ENCODE measurements at regions not wholly inside any gene's neighbourhood (a gene's known extent, or its start where the extent isn't known, plus 50 kb on each side); places are given as distances from the start of the nearest gene placed in this dataset.
A peak's percentile ranks its signal among the peaks of the same experiment; 100 is the strongest.

DNA sequence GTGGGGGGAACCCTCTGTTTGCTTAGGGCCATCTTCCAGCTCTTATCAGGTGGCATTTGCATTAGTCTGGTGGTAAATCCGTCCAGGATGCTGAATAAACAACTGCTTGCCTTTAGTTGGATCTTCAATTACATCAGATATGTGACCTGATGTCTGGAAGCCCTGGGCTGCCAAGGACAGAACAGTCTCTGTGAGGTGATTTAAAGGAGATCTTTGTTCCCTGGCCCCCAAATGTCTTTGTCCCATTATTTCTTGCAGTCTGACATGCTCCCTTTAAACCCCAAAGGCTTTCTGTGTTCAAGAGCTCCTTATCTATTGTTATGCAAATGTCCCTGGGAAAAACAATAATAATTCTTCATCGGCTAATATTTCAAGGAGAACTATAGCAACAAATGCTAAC is 84.6 kb upstream of the SPTLC3 start:
- no peak overlapping the region for H3K4me3 ChIP-seq (ENCODE audit: control insufficient read depth, low read depth, low read length)
- TF ChIP-seq CTCF (conservative IDR thresholded peaks at IDR 0.05; ENCODE audit: control insufficient read depth, insufficient read depth, low read depth, low read length): no peak
- no peak for DNase-seq (ENCODE audit: low read depth)

GRCh38 chr20:12925210-12925755 is 83.5 kb upstream of the SPTLC3 start:
- no peak overlapping the region for H3K4me3 ChIP-seq (ENCODE audit: control insufficient read depth, low read depth, low read length)
- DNase-seq (ENCODE audit: low read depth): peak; percentile 85
- TF ChIP-seq CTCF (conservative IDR thresholded peaks at IDR 0.05; ENCODE audit: control insufficient read depth, insufficient read depth, low read depth, low read length): peak; percentile 98

DNA sequence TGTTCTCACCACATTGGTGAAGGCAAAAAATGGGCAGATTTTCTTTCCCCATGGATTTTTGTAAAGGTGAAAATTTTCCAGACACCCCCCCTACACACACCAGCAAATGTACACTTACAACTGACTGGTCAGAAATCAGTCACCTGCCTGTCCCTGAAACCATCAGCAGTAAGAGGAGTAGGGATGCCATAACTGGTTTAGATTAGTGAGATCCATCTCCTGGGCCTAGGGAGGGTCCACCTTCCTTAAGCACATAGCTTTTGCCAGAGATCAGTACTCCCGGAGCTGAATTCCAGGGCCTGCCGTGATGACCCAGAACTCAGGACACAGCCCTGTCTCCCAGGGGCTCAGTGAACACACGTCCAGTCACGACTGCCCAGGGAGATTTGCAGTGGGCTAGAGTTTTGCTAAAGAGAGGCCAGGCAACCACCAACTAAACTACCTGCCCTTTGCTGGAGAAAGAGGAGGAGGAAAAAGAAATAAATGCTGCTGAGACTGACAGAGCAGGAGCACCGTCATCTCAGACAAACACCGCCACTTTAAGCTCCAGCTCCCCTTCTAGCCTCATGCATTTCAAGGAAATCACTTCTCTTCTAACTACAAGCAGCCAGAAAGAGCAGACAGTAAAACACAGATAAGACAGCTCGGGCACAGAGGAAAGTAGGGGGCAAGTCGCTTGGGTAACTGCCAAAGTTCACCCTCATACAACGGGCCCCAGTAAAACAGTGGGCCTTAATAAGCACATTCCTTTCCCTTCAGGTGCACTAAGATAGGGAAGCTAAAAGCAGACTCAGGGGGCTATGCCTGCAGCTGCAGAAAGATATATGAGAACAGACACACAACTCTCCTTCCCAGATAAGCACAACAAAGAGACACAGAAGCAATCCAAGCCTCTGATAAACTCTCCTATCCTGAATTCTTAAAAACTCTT is 82.6 kb upstream of the SPTLC3 start:
- TF ChIP-seq CTCF (conservative IDR thresholded peaks at IDR 0.05; ENCODE audit: control insufficient read depth, insufficient read depth, low read depth, low read length): no peak
- DNase-seq (ENCODE audit: low read depth): no peak

GRCh38 chr20:12927489-12927888 is 81.3 kb upstream of the SPTLC3 start:
- peak; percentile 64 for DNase-seq (ENCODE audit: low read depth)
- TF ChIP-seq CTCF (conservative IDR thresholded peaks at IDR 0.05; ENCODE audit: control insufficient read depth, insufficient read depth, low read depth, low read length): no peak
- H3K4me3 ChIP-seq (ENCODE audit: control insufficient read depth, low read depth, low read length): no peak overlapping the region

More for the DNA sequence above, 82.6 kb upstream of the SPTLC3 start:
- no peak overlapping the region for H3K4me3 ChIP-seq (ENCODE audit: control insufficient read depth, low read depth, low read length)

- DNase-seq (ENCODE audit: low read depth): no peak
- no peak for TF ChIP-seq CTCF (conservative IDR thresholded peaks at IDR 0.05; ENCODE audit: control insufficient read depth, insufficient read depth, low read depth, low read length)
- H3K4me3 ChIP-seq (ENCODE audit: control insufficient read depth, low read depth, low read length): no peak overlapping the region
Measured at GRCh38 chr20:12928358-12928754, 80.4 kb upstream of the SPTLC3 start.

- H3K4me3 ChIP-seq (ENCODE audit: control insufficient read depth, low read depth, low read length): no peak overlapping the region
- DNase-seq (ENCODE audit: low read depth): peak; percentile 78
- TF ChIP-seq CTCF (conservative IDR thresholded peaks at IDR 0.05; ENCODE audit: control insufficient read depth, insufficient read depth, low read depth, low read length): no peak
Measured at GRCh38 chr20:12928755-12929401, 79.9 kb upstream of the SPTLC3 start.
